Muscle layer of colon (tissue), 2 donors: ENCODE measurements at regions not wholly inside any gene's neighbourhood (a gene's known extent, or its start where the extent isn't known, plus 50 kb on each side); places are given as distances from the start of the nearest gene placed in this dataset.
"Not testable (repeated sequence)": the region's sequence is repeated elsewhere in the genome, so short reads cannot be mapped to it uniquely, and the experiment has no call there.

Experiments
- H3K27ac ChIP-seq: one replicate; pipeline ENCODE4 v1.7.0; 2013; ENCODE audit warnings: low read depth, mild to moderate bottlenecking, low read length, moderate library complexity
- H3K27me3 ChIP-seq, 2 donors: one replicate each; pipeline ENCODE4 v1.7.0; 2013; ENCODE audit warnings: low read length in 2 of 2, mild to moderate bottlenecking in 2 of 2; ENCODE audit not compliant: insufficient read depth in 2 of 2, control insufficient read depth in 1 of 2
- H3K36me3 ChIP-seq: one replicate; pipeline ENCODE4 v1.7.0; 2013; ENCODE audit warnings: mild to moderate bottlenecking, low read length; ENCODE audit not compliant: insufficient read depth
- H3K4me1 ChIP-seq: one replicate; pipeline ENCODE4 v1.7.0; 2013; ENCODE audit warnings: mild to moderate bottlenecking, low read length; ENCODE audit not compliant: insufficient read depth
- H3K4me3 ChIP-seq, 2 donors: one replicate each; pipeline ENCODE4 v1.7.0; 2013; ENCODE audit warnings: low read length in 2 of 2, low read depth in 1 of 2, mild to moderate bottlenecking in 1 of 2, moderate library complexity in 1 of 2
- H3K9ac ChIP-seq: one replicate; pipeline ENCODE4 v1.7.0; 2013; ENCODE audit warnings: low read length
- H3K9me3 ChIP-seq: one replicate; pipeline ENCODE4 v1.7.0; 2013; ENCODE audit warnings: mild to moderate bottlenecking, low read length
- donor health status: abdominal sarcoma.
- donor health status: Adenocarcinoma of cecum.

- H3K27me3 ChIP-seq: peaks cover 0 to 5% of the 10 kb centered on the region in 2 donors
- H3K4me1 ChIP-seq: no peaks in the 10 kb centered on the region
- H3K4me3 ChIP-seq: no peak overlapping the region
- H3K27ac ChIP-seq: no peak overlapping the region
- no peak overlapping the region for H3K9ac ChIP-seq
- H3K36me3 ChIP-seq: no peaks in the 10 kb centered on the region
- H3K9me3 ChIP-seq: no peaks in the 10 kb centered on the region
These were observed 103.7 kb downstream of the C16orf95 start for GRCh38 chr16:87213536-87213935.

- no peaks in the 10 kb centered on the region for H3K9me3 ChIP-seq
- H3K27ac ChIP-seq: no peak overlapping the region
- no peaks in the 10 kb centered on the region for H3K36me3 ChIP-seq
- peaks cover 0 to 5% of the 10 kb centered on the region in 2 donors for H3K27me3 ChIP-seq
- no peaks in the 10 kb centered on the region for H3K4me1 ChIP-seq
- no peak overlapping the region for H3K4me3 ChIP-seq
- no peak overlapping the region for H3K9ac ChIP-seq
These were observed 100.9 kb downstream of the C16orf95 start for GRCh38 chr16:87216148-87216840.

GRCh38 chr16:87216841-87217275 is 100.3 kb downstream of the C16orf95 start:
- peaks cover 0 to 5% of the 10 kb centered on the region in 2 donors for H3K27me3 ChIP-seq
- no peaks in the 10 kb centered on the region for H3K9me3 ChIP-seq
- H3K36me3 ChIP-seq: no peaks in the 10 kb centered on the region
- H3K4me3 ChIP-seq: no peak overlapping the region
- no peak overlapping the region for H3K27ac ChIP-seq
- no peaks in the 10 kb centered on the region for H3K4me1 ChIP-seq
- no peak overlapping the region for H3K9ac ChIP-seq

GRCh38 chr16:87217802-87218201 is 99.4 kb downstream of the C16orf95 start:
- H3K27ac ChIP-seq, H3K36me3 ChIP-seq, H3K4me1 ChIP-seq, H3K4me3 ChIP-seq, H3K27me3 ChIP-seq, H3K9me3 ChIP-seq, H3K9ac ChIP-seq: not testable (repeated sequence)

- Histone ChIP-seq H3K4me3 (no peak overlapping the region), H3K27ac (no peak overlapping the region), H3K27me3 (peaks cover 0 to 5% of the 10 kb centered on the region in 2 donors), H3K4me1 (no peaks in the 10 kb centered on the region), H3K9me3 (no peaks in the 10 kb centered on the region), H3K9ac (no peak overlapping the region), H3K36me3 (no peaks in the 10 kb centered on the region)
These were observed 98.7 kb downstream of the C16orf95 start for GRCh38 chr16:87218281-87219055.

GRCh38 chr16:87219287-87219909 is 97.8 kb downstream of the C16orf95 start:
- Histone ChIP-seq H3K27me3 (peaks cover 0 to 5% of the 10 kb centered on the region in 2 donors), H3K27ac (no peak overlapping the region), H3K4me1 (no peaks in the 10 kb centered on the region), H3K4me3 (no peak overlapping the region), H3K9ac (no peak overlapping the region), H3K36me3 (no peaks in the 10 kb centered on the region), H3K9me3 (no peaks in the 10 kb centered on the region)

- Histone ChIP-seq H3K27ac (no peak overlapping the region), H3K4me3 (no peak overlapping the region), H3K9ac (no peak overlapping the region), H3K36me3 (no peaks in the 10 kb centered on the region), H3K9me3 (no peaks in the 10 kb centered on the region), H3K27me3 (peaks cover 0 to under 1% of the 10 kb centered on the region in 2 donors), H3K4me1 (no peaks in the 10 kb centered on the region)
These were observed 95.6 kb downstream of the C16orf95 start for GRCh38 chr16:87221633-87222032.

- Histone ChIP-seq H3K36me3 (no peaks in the 10 kb centered on the region), H3K9me3 (no peaks in the 10 kb centered on the region), H3K9ac (no peak overlapping the region), H3K27me3 (no peaks in the 10 kb centered on the region), H3K27ac (no peak overlapping the region), H3K4me3 (no peak overlapping the region), H3K4me1 (no peaks in the 10 kb centered on the region)
These were observed 94.9 kb downstream of the C16orf95 start for GRCh38 chr16:87222335-87222734.

GRCh38 chr16:87223656-87224248 is 93.4 kb downstream of the C16orf95 start:
- Histone ChIP-seq H3K4me1 (no peaks in the 10 kb centered on the region), H3K9me3 (no peaks in the 10 kb centered on the region), H3K27ac (no peak overlapping the region), H3K27me3 (no peaks in the 10 kb centered on the region), H3K36me3 (no peaks in the 10 kb centered on the region), H3K4me3 (no peak overlapping the region), H3K9ac (no peak overlapping the region)

GRCh38 chr16:87226926-87227295 is 90.3 kb downstream of the C16orf95 start:
- Histone ChIP-seq H3K9ac (no peak overlapping the region), H3K4me3 (no peak overlapping the region), H3K9me3 (no peaks in the 10 kb centered on the region), H3K4me1 (no peaks in the 10 kb centered on the region), H3K27ac (no peak overlapping the region), H3K36me3 (no peaks in the 10 kb centered on the region), H3K27me3 (no peaks in the 10 kb centered on the region)

- no peak overlapping the region for H3K9ac ChIP-seq
- H3K4me1 ChIP-seq: no peaks in the 10 kb centered on the region
- H3K27me3 ChIP-seq: no peaks in the 10 kb centered on the region
- no peak overlapping the region for H3K27ac ChIP-seq
- H3K9me3 ChIP-seq: no peaks in the 10 kb centered on the region
- H3K4me3 ChIP-seq: no peak overlapping the region
- H3K36me3 ChIP-seq: no peaks in the 10 kb centered on the region
These were observed 89.8 kb downstream of the C16orf95 start for GRCh38 chr16:87227296-87227951.
